GM19328 (cell line): ENCODE measurements at regions not wholly inside any gene's neighbourhood (a gene's known extent, or its start where the extent isn't known, plus 50 kb on each side); places are given as distances from the start of the nearest gene placed in this dataset.

Source experiments
- ATAC-seq: cut with Tn5 transposase; IDR thresholded peaks from one replicate; pipeline ENCODE4 v1.9.1; 2021; ENCODE audit warnings: mild to moderate bottlenecking, moderate library complexity; ENCODE audit not compliant: unreplicated experiment

- no peak for ATAC-seq
These were observed 458.0 kb upstream of the ASIC2 start for GRCh38 chr17:33750943-33751701.

- ATAC-seq, result no peak
These were observed 458.6 kb upstream of the ASIC2 start for GRCh38 chr17:33751702-33752065.

GRCh38 chr17:33753452-33753851, 460.4 kb upstream of the ASIC2 start:
- no peak for ATAC-seq

- no peak for ATAC-seq
These were observed 462.9 kb upstream of the ASIC2 start for GRCh38 chr17:33756021-33756420.

- no peak for ATAC-seq
These were observed 472.8 kb upstream of the ASIC2 start for GRCh38 chr17:33765871-33766270.

- no peak for ATAC-seq
These were observed 473.6 kb upstream of the ASIC2 start for GRCh38 chr17:33766721-33767120.

- no peak for ATAC-seq
These were observed 476.0 kb upstream of the ASIC2 start for GRCh38 chr17:33769066-33769465.

- ATAC-seq, result no peak
These were observed 478.8 kb upstream of the CCL2 start for GRCh38 chr17:33776304-33776703.

- no peak for ATAC-seq
These were observed 478.2 kb upstream of the CCL2 start for GRCh38 chr17:33776903-33777302.

- no peak for ATAC-seq
These were observed 477.4 kb upstream of the CCL2 start for GRCh38 chr17:33777674-33778073.

- no peak for ATAC-seq
These were observed 476.4 kb upstream of the CCL2 start for GRCh38 chr17:33778505-33779233.

GRCh38 chr17:33779234-33779591, 475.9 kb upstream of the CCL2 start:
- no peak for ATAC-seq

GRCh38 chr17:33785281-33785680, 469.8 kb upstream of the CCL2 start:
- no peak for ATAC-seq

GRCh38 chr17:33786478-33786877, 468.6 kb upstream of the CCL2 start:
- no peak for ATAC-seq

- ATAC-seq, result no peak
These were observed 465.4 kb upstream of the CCL2 start for GRCh38 chr17:33789658-33790057.

GRCh38 chr17:33797181-33797580, 457.9 kb upstream of the CCL2 start:
- no peak for ATAC-seq

- ATAC-seq, result no peak
These were observed 456.8 kb upstream of the CCL2 start for GRCh38 chr17:33798308-33798707.

GRCh38 chr17:33802349-33803198, 452.5 kb upstream of the CCL2 start:
- ATAC-seq, result no peak

- no peak for ATAC-seq
These were observed 451.8 kb upstream of the CCL2 start for GRCh38 chr17:33803199-33803685.

- ATAC-seq, result no peak
These were observed 451.4 kb upstream of the CCL2 start for GRCh38 chr17:33803686-33804085.

- ATAC-seq, result no peak
These were observed 450.7 kb upstream of the CCL2 start for GRCh38 chr17:33804401-33804800.

- no peak for ATAC-seq
These were observed 448.5 kb upstream of the CCL2 start for GRCh38 chr17:33806631-33807030.
